ENCODE measurements at regions not wholly inside any gene's neighbourhood (a gene's known extent, or its start where the extent isn't known, plus 50 kb on each side); places are given as distances from the start of the nearest gene placed in this dataset.

DNA sequence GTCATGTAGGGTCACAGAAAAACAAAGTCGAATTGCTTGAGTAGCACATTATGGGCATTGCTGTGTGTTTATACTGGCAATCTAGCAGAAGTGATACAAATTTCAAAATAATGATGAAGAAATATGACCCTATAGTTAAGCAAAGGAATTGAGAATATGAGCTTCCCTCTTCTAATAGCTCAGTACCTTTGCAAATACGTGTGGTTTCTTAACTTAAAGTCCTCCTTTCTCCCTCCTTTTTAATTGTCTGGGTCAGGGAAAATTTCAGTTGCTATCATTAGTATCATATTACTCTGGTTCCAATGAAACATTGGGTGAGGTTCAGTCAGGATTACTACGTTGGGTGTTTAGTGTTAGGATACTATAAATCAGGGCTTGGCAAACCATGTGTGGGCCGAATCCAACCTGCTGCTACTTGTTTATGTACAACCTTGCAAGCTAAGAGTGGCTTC, 166.8 kb upstream of the CARMIL1 start:
- Histone ChIP-seq H3K4me3 (ENCODE audit: low read length) (no peak overlapping the region), H3K4me1 (ENCODE audit: control insufficient read depth, low read length) (peaks cover 7% of the 10 kb centered on the region), H4K20me1 (ENCODE audit: control insufficient read depth, insufficient read depth, low read depth, low read length) (no peaks in the 10 kb centered on the region), H3F3A (ENCODE audit: control insufficient read depth, insufficient read depth) (no peaks in the 10 kb centered on the region), H3K79me2 (ENCODE audit: control insufficient read depth, low read length) (no peaks in the 10 kb centered on the region), H3K27ac (ENCODE audit: low read depth, low read length) (no peak overlapping the region), H3K36me3 (ENCODE audit: control insufficient read depth, low read length) (no peaks in the 10 kb centered on the region), H3K9me3 (ENCODE audit: control insufficient read depth, insufficient read depth, low read length) (no peaks in the 10 kb centered on the region), H3K4me2 (ENCODE audit: low read length) (no peak overlapping the region), H3K9me2 (replicated peaks; ENCODE audit: control insufficient read depth, low read length) (no peaks in the 10 kb centered on the region), H3K27me3 (ENCODE audit: control insufficient read depth, low read length) (no peaks in the 10 kb centered on the region)
- TF ChIP-seq CTCF (IDR thresholded peaks at IDR 0.05; ENCODE audit: low read depth, low read length, poor library complexity, severe bottlenecking) = no peak
- no peak for TF ChIP-seq EZH2phosphoT487 (IDR thresholded peaks at IDR 0.05; ENCODE audit: borderline replicate concordance, low read length)

- H3K79me2 ChIP-seq (ENCODE audit: control insufficient read depth, low read length) = no peaks in the 10 kb centered on the region
- no peaks in the 10 kb centered on the region for H3K9me3 ChIP-seq (ENCODE audit: control insufficient read depth, insufficient read depth, low read length)
- TF ChIP-seq CTCF (IDR thresholded peaks at IDR 0.05; ENCODE audit: low read depth, low read length, poor library complexity, severe bottlenecking) = no peak
- TF ChIP-seq EZH2phosphoT487 (IDR thresholded peaks at IDR 0.05; ENCODE audit: borderline replicate concordance, low read length) = no peak
- H3F3A ChIP-seq (ENCODE audit: control insufficient read depth, insufficient read depth) = no peaks in the 10 kb centered on the region
- no peak overlapping the region for H3K4me3 ChIP-seq (ENCODE audit: low read length)
- H3K9me2 ChIP-seq (replicated peaks; ENCODE audit: control insufficient read depth, low read length) = no peaks in the 10 kb centered on the region
- H3K27me3 ChIP-seq (ENCODE audit: control insufficient read depth, low read length) = no peaks in the 10 kb centered on the region
- no peaks in the 10 kb centered on the region for H4K20me1 ChIP-seq (ENCODE audit: control insufficient read depth, insufficient read depth, low read depth, low read length)
- no peak overlapping the region for H3K4me2 ChIP-seq (ENCODE audit: low read length)
- no peaks in the 10 kb centered on the region for H3K36me3 ChIP-seq (ENCODE audit: control insufficient read depth, low read length)
- no peaks in the 10 kb centered on the region for H3K4me1 ChIP-seq (ENCODE audit: control insufficient read depth, low read length)
- H3K27ac ChIP-seq (ENCODE audit: low read depth, low read length) = no peak overlapping the region
These were observed 165.7 kb upstream of the CARMIL1 start for GRCh38 chr6:25113436-25113835.

- Histone ChIP-seq H3F3A (ENCODE audit: control insufficient read depth, insufficient read depth) (no peaks in the 10 kb centered on the region), H3K4me3 (ENCODE audit: low read length) (no peak overlapping the region), H3K9me3 (ENCODE audit: control insufficient read depth, insufficient read depth, low read length) (no peaks in the 10 kb centered on the region), H3K4me1 (ENCODE audit: control insufficient read depth, low read length) (no peaks in the 10 kb centered on the region), H4K20me1 (ENCODE audit: control insufficient read depth, insufficient read depth, low read depth, low read length) (no peaks in the 10 kb centered on the region), H3K79me2 (ENCODE audit: control insufficient read depth, low read length) (no peaks in the 10 kb centered on the region), H3K27me3 (ENCODE audit: control insufficient read depth, low read length) (no peaks in the 10 kb centered on the region), H3K36me3 (ENCODE audit: control insufficient read depth, low read length) (no peaks in the 10 kb centered on the region), H3K27ac (ENCODE audit: low read depth, low read length) (no peak overlapping the region), H3K4me2 (ENCODE audit: low read length) (no peak overlapping the region), H3K9me2 (replicated peaks; ENCODE audit: control insufficient read depth, low read length) (no peaks in the 10 kb centered on the region)
- TF ChIP-seq EZH2phosphoT487 (IDR thresholded peaks at IDR 0.05; ENCODE audit: borderline replicate concordance, low read length) = no peak
- no peak for TF ChIP-seq CTCF (IDR thresholded peaks at IDR 0.05; ENCODE audit: low read depth, low read length, poor library complexity, severe bottlenecking)
These were observed 161.1 kb upstream of the CARMIL1 start for GRCh38 chr6:25118038-25118437.

DNA sequence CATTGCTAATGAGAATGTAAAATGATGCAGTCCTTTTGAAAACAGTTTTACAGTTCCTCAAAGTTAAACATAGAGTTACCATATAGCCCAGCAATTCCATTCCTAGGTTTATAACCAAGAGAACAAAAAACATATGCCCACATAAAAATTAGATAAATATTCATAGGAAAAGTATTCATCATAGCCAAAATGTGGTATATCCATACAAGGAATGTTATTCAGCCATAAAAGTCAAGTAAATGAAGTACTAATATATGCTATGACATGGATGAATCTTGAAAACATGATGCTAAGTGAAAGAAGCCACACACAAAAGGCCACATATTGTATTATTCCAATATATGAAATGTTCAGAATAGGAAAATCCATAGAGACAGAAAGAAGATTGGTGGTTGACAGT, 158.0 kb upstream of the CARMIL1 start:
- no peak overlapping the region for H3K27ac ChIP-seq (ENCODE audit: low read depth, low read length)
- H3K4me1 ChIP-seq (ENCODE audit: control insufficient read depth, low read length) = no peaks in the 10 kb centered on the region
- H3K27me3 ChIP-seq (ENCODE audit: control insufficient read depth, low read length) = no peaks in the 10 kb centered on the region
- H3K4me3 ChIP-seq (ENCODE audit: low read length) = no peak overlapping the region
- no peaks in the 10 kb centered on the region for H3K79me2 ChIP-seq (ENCODE audit: control insufficient read depth, low read length)
- H3K9me3 ChIP-seq (ENCODE audit: control insufficient read depth, insufficient read depth, low read length) = no peaks in the 10 kb centered on the region
- no peaks in the 10 kb centered on the region for H3K36me3 ChIP-seq (ENCODE audit: control insufficient read depth, low read length)
- H3K9me2 ChIP-seq (replicated peaks; ENCODE audit: control insufficient read depth, low read length) = no peaks in the 10 kb centered on the region
- H3F3A ChIP-seq (ENCODE audit: control insufficient read depth, insufficient read depth) = no peaks in the 10 kb centered on the region
- no peak for TF ChIP-seq EZH2phosphoT487 (IDR thresholded peaks at IDR 0.05; ENCODE audit: borderline replicate concordance, low read length)
- no peak for TF ChIP-seq CTCF (IDR thresholded peaks at IDR 0.05; ENCODE audit: low read depth, low read length, poor library complexity, severe bottlenecking)
- H4K20me1 ChIP-seq (ENCODE audit: control insufficient read depth, insufficient read depth, low read depth, low read length) = no peaks in the 10 kb centered on the region
- H3K4me2 ChIP-seq (ENCODE audit: low read length) = no peak overlapping the region

Measured in DOHH2 (cell line).